Left ventricle myocardium inferior (tissue), 1 donor: ENCODE measurements at regions not wholly inside any gene's neighbourhood (a gene's known extent, or its start where the extent isn't known, plus 50 kb on each side); places are given as distances from the start of the nearest gene placed in this dataset.

Source experiments
- DNase-seq: peaks from one replicate; pipeline ENCODE4 v3.0.0-alpha.2; 2020
- H3K27ac ChIP-seq: fragments of 200-600 bp; replicated peaks from 2 replicates; pipeline ENCODE4 v1.8.0; 2021
- H3K27me3 ChIP-seq: fragments of 200-600 bp; 2 replicates; pipeline ENCODE4 v1.8.0; 2021; ENCODE audit warnings: low read depth
- H3K36me3 ChIP-seq: fragments of 200-600 bp; 2 replicates; pipeline ENCODE4 v1.8.0; 2021
- H3K4me1 ChIP-seq: fragments of 200-600 bp; 2 replicates; pipeline ENCODE4 v1.8.0; 2021
- H3K4me3 ChIP-seq: fragments of 200-600 bp; 2 replicates; pipeline ENCODE4 v1.8.0; 2021; ENCODE audit warnings: mild to moderate bottlenecking, moderate library complexity
- H3K9me3 ChIP-seq: fragments of 200-600 bp; replicated peaks from 2 replicates; pipeline ENCODE4 v1.8.0; 2021
- intact Hi-C: fragments of 100-400 bp; cut with micrococcal nuclease; formaldehyde crosslinking; loops from one replicate; pipeline ENCODE4 v1.11.0; 2022
- TF ChIP-seq, protein P1 (sequence below): fragments of 200-600 bp; IDR thresholded peaks from 2 replicates; pipeline ENCODE4 v1.8.0; 2021; ENCODE audit warnings: antibody characterized with exemption, mild to moderate bottlenecking, borderline replicate concordance
- donor health status: DM: no; HTN: yes; CAD: no; lungs with severe emphysema.

DNA sequence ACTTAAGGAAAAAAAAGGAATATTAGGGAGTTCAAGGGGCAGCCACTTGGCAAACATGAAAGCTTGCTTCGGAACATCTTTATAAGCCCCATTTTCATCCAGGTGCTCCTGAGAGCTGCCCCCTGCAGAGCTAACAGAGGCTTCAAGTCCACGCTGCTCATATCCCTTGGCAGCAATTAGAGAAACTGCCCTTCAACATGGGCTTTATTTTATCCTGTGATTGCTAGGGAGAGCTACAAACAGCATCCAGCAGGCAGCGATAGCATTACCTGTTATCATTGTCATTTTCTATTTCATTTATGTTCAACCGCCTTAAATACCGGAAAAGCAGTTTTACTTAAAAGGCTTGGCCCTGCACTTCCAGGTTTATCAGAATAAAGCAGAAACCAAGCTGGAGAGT is 68.4 kb upstream of the MCTP2 start:
- TF ChIP-seq, protein P1, sequence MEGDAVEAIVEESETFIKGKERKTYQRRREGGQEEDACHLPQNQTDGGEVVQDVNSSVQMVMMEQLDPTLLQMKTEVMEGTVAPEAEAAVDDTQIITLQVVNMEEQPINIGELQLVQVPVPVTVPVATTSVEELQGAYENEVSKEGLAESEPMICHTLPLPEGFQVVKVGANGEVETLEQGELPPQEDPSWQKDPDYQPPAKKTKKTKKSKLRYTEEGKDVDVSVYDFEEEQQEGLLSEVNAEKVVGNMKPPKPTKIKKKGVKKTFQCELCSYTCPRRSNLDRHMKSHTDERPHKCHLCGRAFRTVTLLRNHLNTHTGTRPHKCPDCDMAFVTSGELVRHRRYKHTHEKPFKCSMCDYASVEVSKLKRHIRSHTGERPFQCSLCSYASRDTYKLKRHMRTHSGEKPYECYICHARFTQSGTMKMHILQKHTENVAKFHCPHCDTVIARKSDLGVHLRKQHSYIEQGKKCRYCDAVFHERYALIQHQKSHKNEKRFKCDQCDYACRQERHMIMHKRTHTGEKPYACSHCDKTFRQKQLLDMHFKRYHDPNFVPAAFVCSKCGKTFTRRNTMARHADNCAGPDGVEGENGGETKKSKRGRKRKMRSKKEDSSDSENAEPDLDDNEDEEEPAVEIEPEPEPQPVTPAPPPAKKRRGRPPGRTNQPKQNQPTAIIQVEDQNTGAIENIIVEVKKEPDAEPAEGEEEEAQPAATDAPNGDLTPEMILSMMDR: no peak
- Histone ChIP-seq H3K36me3 (no peaks in the 10 kb centered on the region), H3K4me1 (no peaks in the 10 kb centered on the region), H3K9me3 (no peaks in the 10 kb centered on the region), H3K4me3 (no peak overlapping the region), H3K27me3 (peaks cover 15% of the 10 kb centered on the region), H3K27ac (no peak overlapping the region)
- DNase-seq: no peak
- intact Hi-C loops: loop anchor here (5.0 kb wide), 1 partner anchor 159 kb away; no protein-coding TSS in a partner anchor

DNA sequence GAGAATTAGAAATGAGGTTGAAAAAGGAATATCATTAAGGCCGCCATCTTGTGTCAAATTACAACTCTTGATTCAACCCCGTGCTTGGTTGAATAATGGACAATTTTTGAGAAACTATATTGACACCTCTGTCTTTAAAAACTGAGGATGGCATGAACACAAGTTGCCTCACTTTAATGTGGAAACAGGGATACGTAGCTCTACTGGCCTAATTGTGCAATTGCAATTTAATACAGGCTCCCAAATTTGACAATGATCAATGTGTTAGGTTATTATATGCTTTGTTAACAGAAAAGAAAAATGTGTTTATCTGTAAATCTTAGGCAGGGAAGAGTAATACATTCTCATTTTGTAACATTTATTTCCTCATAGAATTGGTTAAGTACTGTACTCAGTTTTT is 77.1 kb upstream of the MCTP2 start:
- TF ChIP-seq, protein P1: no peak
- Histone ChIP-seq H3K9me3 (peaks cover 1% of the 10 kb centered on the region), H3K4me3 (no peak overlapping the region), H3K27ac (no peak overlapping the region), H3K27me3 (peaks cover 27% of the 10 kb centered on the region), H3K36me3 (no peaks in the 10 kb centered on the region), H3K4me1 (no peaks in the 10 kb centered on the region)
- no peak for DNase-seq
- intact Hi-C loops: no loop called here

DNA sequence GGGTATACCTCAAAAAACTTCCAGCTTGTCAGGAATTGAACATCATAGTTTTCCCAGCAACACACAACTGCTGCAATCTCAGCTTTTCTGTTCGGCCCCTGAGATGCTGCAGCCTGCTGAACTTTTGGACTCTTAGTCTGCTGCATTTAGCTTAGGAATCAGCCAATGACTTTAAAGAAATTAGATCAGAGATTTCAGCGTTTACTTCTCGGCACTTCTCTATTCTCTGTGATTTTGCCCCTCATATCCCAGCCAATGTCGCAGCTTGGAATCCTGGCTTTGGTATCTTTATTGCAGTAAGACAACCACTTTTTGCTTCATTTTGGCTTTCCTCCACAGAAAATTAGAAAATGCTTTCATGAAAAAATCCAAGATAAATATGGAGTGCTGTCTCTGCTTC is 86.3 kb upstream of the MCTP2 start:
- Histone ChIP-seq H3K4me1 (no peaks in the 10 kb centered on the region), H3K4me3 (no peak overlapping the region), H3K27me3 (peaks cover 12% of the 10 kb centered on the region), H3K36me3 (no peaks in the 10 kb centered on the region), H3K9me3 (peaks cover 12% of the 10 kb centered on the region), H3K27ac (no peak overlapping the region)
- TF ChIP-seq, protein P1: no peak
- no peak for DNase-seq
- intact Hi-C loops: no loop called here

DNA sequence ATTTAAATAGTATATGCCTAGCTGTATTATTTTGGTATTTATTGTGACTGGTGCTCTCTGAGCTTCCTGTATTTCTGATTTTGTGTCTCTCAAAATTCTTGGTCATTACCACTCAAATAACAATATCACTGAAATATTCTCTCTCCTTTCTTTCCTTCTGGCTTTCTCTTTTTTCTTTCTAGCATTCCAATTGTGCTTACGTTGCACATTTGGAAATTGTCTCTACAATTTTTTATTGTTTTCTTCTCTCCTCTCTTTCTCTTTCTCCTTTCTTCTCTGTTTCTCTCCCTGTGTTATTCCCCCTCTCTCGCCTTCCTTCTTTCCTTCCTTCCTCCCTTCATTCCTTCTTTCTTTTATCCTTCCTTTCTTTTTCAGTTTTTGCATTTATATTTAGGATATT is 89.6 kb upstream of the MCTP2 start:
- no peaks in the 10 kb centered on the region for H3K4me1 ChIP-seq
- intact Hi-C loops: no loop called here
- H3K27ac ChIP-seq: no peak overlapping the region
- H3K4me3 ChIP-seq: no peak overlapping the region
- peaks cover 5% of the 10 kb centered on the region for H3K9me3 ChIP-seq
- H3K36me3 ChIP-seq: no peaks in the 10 kb centered on the region
- TF ChIP-seq, protein P1: no peak
- peaks cover 34% of the 10 kb centered on the region for H3K27me3 ChIP-seq
- no peak for DNase-seq

DNA sequence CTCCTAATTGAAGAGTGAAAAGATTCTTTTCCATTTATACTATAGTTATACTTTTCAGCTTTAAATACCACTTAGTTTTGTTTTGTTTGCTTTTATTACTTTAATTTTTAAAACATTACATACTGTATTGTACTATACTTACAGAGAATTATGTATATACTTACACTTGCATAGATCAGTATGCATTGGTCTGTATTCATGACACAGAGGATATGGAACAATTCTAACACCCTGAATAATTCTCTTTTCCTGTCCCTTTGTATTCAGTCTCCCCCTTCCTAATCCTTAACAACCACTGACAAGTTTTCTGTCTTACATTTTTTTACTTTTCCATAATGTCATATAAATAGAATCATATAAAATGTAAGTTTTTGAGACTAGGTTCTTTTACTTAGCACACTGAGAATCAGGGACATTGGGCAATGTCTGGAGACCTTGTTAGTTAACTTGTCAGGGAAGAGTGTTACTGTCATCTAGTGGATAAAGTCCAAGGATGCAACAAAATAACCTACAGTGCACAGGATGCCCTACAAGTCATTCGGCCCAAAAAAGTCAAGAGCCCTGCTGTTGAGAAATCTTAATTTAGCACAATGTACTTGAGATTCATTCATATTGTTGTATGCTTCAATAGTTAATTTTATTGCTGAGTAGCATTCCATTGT is 95.7 kb upstream of the MCTP2 start:
- Histone ChIP-seq H3K4me3 (no peak overlapping the region), H3K4me1 (no peaks in the 10 kb centered on the region), H3K27ac (no peak overlapping the region), H3K9me3 (peaks cover 9% of the 10 kb centered on the region), H3K36me3 (no peaks in the 10 kb centered on the region), H3K27me3 (peaks cover 57% of the 10 kb centered on the region)
- intact Hi-C loops: no loop called here
- no peak for DNase-seq
- TF ChIP-seq, protein P1: no peak
